Activated CD4-positive, alpha-beta T cell treated with anti-CD3 and anti-CD28 coated beads, Interleukin-2, amount 10 ng/mL, durations not matched to agents 7 days and 5 days (primary cell): ENCODE measurements at regions not wholly inside any gene's neighbourhood (a gene's known extent, or its start where the extent isn't known, plus 50 kb on each side); places are given as distances from the start of the nearest gene placed in this dataset.
A peak's percentile ranks its signal among the peaks of the same experiment; 100 is the strongest.

ENCODE experiments used
- CTCF ChIA-PET: fragments of 350-600 bp; sonication (Branson Sonifier 250); formaldehyde crosslinking; loops from one replicate; lab custom pipeline; 2021; ENCODE audit warnings: antibody characterized with exemption; lab: Charles Lee
- POLR2A ChIA-PET: fragments of 350-600 bp; sonication (Branson Sonifier 250); formaldehyde crosslinking; loops from one replicate; lab custom pipeline; 2021; ENCODE audit warnings: antibody characterized with exemption; lab: Charles Lee
- DNase-seq: peaks from one replicate; pipeline ENCODE4 v3.0.0-alpha.2; 2020
- H3K27ac Mint-ChIP-seq: one replicate; pipeline ENCODE4 v1.8.0; 2021; ENCODE audit warnings: mild to moderate bottlenecking, moderate library complexity, mixed read lengths
- H3K27me3 Mint-ChIP-seq: one replicate; pipeline ENCODE4 v1.8.0; 2021; ENCODE audit warnings: mixed read lengths
- H3K36me3 Mint-ChIP-seq: one replicate; pipeline ENCODE4 v1.8.0; 2021; ENCODE audit warnings: low read depth, mixed read lengths
- H3K4me1 Mint-ChIP-seq: one replicate; pipeline ENCODE4 v1.8.0; 2021; ENCODE audit warnings: mixed read lengths
- H3K4me3 Mint-ChIP-seq: one replicate; pipeline ENCODE4 v1.8.0; 2021; ENCODE audit warnings: mild to moderate bottlenecking, moderate library complexity, mixed read lengths
- H3K9me3 Mint-ChIP-seq: one replicate; pipeline ENCODE4 v1.8.0; 2021; ENCODE audit warnings: mixed read lengths

DNA sequence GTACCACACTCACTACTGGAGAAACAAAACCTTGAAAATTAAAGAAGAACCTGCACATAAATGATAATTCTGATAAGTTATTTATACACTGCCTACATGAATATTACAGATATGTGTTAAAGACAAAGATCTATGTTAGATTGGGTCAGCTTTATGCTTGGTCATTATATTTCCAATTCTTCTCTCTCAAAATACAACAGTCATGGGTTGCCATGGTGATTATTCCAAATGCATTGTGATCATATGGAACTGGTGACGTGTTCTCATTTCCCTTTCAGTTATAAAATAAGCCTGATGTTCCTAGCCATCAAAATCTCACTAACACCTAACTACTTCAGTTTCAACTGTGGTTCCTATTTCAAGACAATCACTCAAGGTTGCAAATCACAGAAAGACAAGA, 1416.4 kb downstream of the UQCRFS1 start:
- no peaks in the 10 kb centered on the region for H3K9me3 Mint-ChIP-seq
- POLR2A ChIA-PET, result no interaction called here
- peaks cover 34% of the 10 kb centered on the region for H3K36me3 Mint-ChIP-seq
- no peak for DNase-seq
- no peak overlapping the region for H3K27ac Mint-ChIP-seq
- CTCF ChIA-PET, result no interaction called here
- H3K4me3 Mint-ChIP-seq, result no peak overlapping the region
- peaks cover 31% of the 10 kb centered on the region for H3K4me1 Mint-ChIP-seq
- no peaks in the 10 kb centered on the region for H3K27me3 Mint-ChIP-seq

DNA sequence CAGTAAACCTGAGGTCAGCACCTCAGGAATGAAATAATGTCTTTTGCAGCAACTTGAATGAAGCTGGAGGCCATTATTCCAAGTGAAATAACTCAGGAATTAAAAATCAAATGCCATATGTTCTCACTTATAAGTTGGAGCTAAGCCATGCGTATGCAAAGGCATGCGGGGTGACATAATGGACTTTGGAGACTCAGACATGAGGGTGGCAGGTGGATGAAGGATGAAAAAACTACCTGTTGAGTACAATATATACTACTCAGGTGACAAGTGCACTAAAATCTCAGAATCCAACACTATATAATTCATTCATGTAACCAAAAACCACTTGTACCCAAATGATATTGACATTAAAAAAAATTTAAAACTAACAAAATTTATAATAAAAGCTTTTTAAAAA, 1416.9 kb downstream of the UQCRFS1 start:
- peaks cover 33% of the 10 kb centered on the region for H3K4me1 Mint-ChIP-seq
- H3K27me3 Mint-ChIP-seq, result no peaks in the 10 kb centered on the region
- POLR2A ChIA-PET, result no interaction called here
- peaks cover 32% of the 10 kb centered on the region for H3K36me3 Mint-ChIP-seq
- H3K9me3 Mint-ChIP-seq, result no peaks in the 10 kb centered on the region
- CTCF ChIA-PET, result no interaction called here
- no peak for DNase-seq
- peak overlapping the region; percentile 48 for H3K4me3 Mint-ChIP-seq
- no peak overlapping the region for H3K27ac Mint-ChIP-seq

DNA sequence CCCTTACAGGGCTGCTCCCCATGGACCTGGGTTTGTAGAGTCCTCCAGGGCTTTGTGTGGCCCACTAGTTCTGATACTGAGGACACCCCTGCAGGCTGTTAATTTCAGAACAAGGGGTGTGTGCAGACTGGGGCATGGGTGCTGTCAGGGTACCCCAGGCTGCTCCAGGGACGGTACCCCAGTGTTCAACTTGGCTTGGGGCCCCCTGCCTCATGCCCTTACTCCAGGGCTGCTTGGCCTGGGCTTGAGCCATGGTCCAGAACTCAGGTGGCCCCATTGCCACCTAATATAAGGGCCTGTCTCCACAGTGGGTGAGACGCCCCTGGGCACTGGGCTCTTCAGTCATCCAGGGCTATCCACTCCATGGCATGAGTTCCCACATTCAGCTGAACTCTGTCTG, 1417.6 kb downstream of the UQCRFS1 start:
- DNase-seq, result no peak
- Mint-ChIP-seq H3K36me3 (peaks cover 30% of the 10 kb centered on the region), H3K4me1 (peaks cover 38% of the 10 kb centered on the region), H3K9me3 (no peaks in the 10 kb centered on the region), H3K27ac (peak overlapping the region; percentile 74), H3K27me3 (no peaks in the 10 kb centered on the region), H3K4me3 (peak overlapping the region; percentile 92)
- ChIA-PET POLR2A (no interaction called here), CTCF (no interaction called here)

DNA sequence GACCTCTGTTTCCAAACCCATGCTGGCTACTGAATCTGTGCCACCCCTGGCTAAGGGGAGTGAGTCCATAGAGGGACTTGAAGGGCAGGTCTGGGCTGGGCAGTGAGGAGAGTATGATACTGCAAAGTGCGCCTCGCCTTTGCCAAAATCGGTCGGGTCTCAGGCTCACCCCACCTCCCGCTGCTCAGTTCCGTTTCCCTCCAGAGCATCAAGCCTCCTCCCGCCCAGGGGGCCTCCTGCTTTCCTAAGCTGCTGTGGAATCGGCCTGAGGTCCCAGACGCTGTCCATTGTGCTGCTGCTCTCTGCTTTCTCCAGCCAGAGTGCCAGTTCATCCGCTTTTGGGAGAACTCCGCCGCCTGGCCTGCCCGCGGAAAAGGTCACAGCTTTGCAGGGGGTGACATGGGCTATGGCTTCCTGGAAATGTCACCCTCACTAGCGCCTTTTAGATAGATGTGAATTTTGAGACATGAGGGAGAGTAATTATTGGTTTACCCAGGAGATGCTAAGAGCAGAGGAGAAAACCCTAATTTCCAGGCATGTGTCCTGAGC, 1418.4 kb downstream of the UQCRFS1 start:
- peak; percentile 19 for DNase-seq
- Mint-ChIP-seq H3K9me3 (no peaks in the 10 kb centered on the region), H3K4me3 (peak overlapping the region; percentile 92), H3K27me3 (no peaks in the 10 kb centered on the region), H3K27ac (peak overlapping the region; percentile 93), H3K36me3 (peaks cover 27% of the 10 kb centered on the region), H3K4me1 (peaks cover 37% of the 10 kb centered on the region)
- POLR2A ChIA-PET, result no interaction called here
- CTCF ChIA-PET, result no interaction called here

DNA sequence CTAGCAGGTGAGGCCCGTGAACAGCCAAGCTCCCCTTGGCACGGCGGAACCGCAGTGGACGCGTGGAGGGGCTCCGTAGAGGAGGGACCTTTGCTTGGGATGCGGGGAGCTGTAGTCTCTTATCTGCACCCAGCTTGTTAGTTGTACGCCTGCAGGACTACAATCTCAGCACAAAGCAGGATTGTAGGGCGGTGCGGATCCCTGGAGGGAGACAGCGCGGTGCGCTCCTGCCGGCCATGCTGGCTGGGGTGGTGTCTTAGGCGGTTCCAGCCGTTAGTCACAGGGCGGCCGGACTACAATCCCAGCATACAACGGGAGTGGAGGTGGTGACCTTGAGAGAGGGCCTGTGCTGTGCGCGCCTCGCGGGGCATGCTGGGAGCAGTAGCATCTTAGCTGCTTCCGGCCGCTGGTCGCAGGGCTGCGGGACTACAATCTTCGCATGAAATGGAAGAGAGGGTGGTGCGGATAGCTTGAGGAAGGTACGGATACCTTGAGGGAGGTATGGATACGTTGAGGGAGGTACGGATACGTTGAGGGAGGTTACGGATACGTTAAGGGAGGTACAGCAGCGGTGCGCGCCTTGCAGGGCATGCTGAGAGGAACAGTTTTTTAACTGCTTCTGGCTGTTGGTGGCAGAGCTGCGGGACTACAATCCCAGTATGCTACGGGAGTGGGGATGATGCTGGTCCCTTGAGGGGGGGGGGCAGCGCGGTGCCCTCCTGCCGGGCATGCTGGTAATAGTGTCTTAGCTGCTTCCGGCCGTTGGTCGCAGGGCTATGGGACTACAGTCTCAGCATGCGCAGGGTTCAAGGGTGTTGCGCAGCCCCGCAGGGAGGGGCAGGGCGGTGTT, 1419.1 kb downstream of the UQCRFS1 start:
- ChIA-PET POLR2A (no interaction called here), CTCF (interaction anchor here (1.3 kb wide), 1 partner anchor 8 kb away, joined by 3 read pairs; no protein-coding TSS in a partner anchor)
- no peaks in the 10 kb centered on the region for H3K27me3 Mint-ChIP-seq
- peaks cover 37% of the 10 kb centered on the region for H3K4me1 Mint-ChIP-seq
- peak overlapping the region; percentile 93 for H3K27ac Mint-ChIP-seq
- H3K4me3 Mint-ChIP-seq, result peak overlapping the region; percentile 92
- no peaks in the 10 kb centered on the region for H3K9me3 Mint-ChIP-seq
- peaks cover 21% of the 10 kb centered on the region for H3K36me3 Mint-ChIP-seq
- DNase-seq, result peak; percentile 95

DNA sequence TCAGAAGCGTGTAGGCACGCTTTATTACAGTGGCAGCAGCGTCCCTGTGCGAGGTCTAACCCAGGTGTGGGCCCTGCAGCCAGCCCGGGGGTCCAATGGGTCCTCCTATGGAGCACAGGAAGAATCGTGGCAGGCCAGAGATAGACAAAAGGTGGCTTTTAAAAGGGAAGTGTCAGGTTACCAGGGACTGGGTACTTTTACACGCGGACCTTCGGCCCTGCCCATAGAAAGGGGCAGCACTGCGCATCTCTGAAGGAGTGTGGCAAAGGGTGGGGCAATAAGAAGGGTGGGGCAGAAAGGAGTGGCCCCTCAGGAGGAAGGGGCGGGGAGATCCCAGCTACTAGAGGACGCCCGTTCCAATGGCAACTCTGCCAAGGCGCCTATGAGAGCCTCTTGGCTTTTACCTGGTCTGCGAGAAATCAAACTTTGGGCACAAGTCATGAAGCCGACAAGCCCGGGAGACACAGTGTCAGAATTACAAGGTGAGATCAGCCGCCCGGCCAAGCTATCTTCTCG, 1419.8 kb downstream of the UQCRFS1 start:
- Mint-ChIP-seq H3K4me3 (peak overlapping the region; percentile 92), H3K36me3 (peaks cover 23% of the 10 kb centered on the region), H3K9me3 (peaks cover under 1% of the 10 kb centered on the region), H3K27ac (peak overlapping the region; percentile 93), H3K4me1 (peaks cover 38% of the 10 kb centered on the region), H3K27me3 (no peaks in the 10 kb centered on the region)
- DNase-seq, result peak; percentile 79
- POLR2A ChIA-PET, result no interaction called here
- CTCF ChIA-PET, result interaction anchor here (1.3 kb wide), 1 partner anchor 9 kb away, joined by 3 read pairs; no protein-coding TSS in a partner anchor

DNA sequence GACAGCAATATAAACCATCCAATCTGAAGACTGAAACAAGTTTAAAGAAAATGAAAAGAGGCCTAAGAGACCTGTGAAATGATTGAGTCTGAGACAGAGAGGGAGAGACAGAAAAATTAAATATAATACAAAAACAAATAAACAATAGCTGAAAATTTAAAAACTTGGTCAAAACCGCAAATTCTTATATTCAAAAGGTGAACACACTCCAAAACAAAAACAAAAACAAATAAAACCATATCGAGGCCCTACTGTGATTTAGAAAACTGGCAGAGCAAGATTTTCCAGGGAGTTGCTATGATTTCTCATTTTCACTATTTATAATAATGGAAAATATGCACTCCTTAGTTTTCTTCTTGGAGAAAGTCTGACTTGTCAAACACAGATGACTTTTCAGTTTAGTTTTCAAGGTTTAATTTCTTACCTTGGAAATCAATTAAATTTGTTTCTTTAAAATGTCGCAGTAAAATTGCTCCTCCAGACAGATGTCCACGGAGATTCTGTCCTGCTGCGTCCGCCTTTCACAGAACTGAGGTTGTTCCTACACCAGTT, 1420.3 kb downstream of the UQCRFS1 start:
- ChIA-PET POLR2A (no interaction called here), CTCF (interaction anchor here (1.3 kb wide), 1 partner anchor 9 kb away, joined by 3 read pairs; no protein-coding TSS in a partner anchor)
- H3K4me3 Mint-ChIP-seq, result peak overlapping the region; percentile 92
- H3K27me3 Mint-ChIP-seq, result no peaks in the 10 kb centered on the region
- H3K36me3 Mint-ChIP-seq, result peaks cover 21% of the 10 kb centered on the region
- DNase-seq, result no peak
- H3K9me3 Mint-ChIP-seq, result peaks cover 3% of the 10 kb centered on the region
- H3K4me1 Mint-ChIP-seq, result peaks cover 40% of the 10 kb centered on the region
- H3K27ac Mint-ChIP-seq, result peak overlapping the region; percentile 93

DNA sequence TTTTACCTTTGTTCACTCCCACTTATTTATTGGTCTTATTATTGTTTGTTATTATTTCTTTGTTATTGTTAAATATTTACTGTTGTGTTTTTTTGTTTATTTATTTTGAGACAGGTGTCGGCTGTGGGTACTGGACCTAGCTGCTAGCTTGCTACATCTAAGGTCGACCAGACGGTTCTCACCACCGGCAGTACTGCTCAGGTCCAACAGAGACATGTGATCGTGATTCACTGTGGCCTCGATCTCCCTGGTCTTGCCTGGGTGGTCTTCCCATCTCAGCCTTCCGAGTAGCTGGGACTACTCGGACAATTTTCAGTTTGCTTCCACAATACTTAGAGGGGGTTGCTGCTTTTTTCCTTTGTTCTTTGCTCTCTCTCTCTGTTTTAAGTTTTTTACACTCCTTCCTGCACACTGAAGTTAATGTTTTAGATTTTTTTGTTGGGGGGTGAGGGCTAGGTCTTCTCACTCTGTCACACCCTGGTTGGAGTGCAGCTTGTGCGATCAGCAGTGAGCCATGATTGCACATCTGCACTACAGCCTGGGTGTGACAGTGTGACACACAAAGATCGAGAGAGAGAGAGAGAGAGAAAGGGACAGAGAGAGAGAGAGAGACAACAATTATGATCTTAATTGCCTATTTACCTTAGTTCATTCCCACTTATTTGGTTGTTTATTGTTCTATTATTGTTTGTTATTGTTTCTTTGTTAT, 1432.4 kb downstream of the UQCRFS1 start:
- Mint-ChIP-seq H3K27ac (no peak overlapping the region), H3K9me3 (peaks cover 39% of the 10 kb centered on the region), H3K36me3 (peaks cover 27% of the 10 kb centered on the region), H3K4me3 (no peak overlapping the region), H3K27me3 (no peaks in the 10 kb centered on the region), H3K4me1 (no peaks in the 10 kb centered on the region)
- DNase-seq, result no peak
- CTCF ChIA-PET, result no interaction called here
- POLR2A ChIA-PET, result no interaction called here

DNA sequence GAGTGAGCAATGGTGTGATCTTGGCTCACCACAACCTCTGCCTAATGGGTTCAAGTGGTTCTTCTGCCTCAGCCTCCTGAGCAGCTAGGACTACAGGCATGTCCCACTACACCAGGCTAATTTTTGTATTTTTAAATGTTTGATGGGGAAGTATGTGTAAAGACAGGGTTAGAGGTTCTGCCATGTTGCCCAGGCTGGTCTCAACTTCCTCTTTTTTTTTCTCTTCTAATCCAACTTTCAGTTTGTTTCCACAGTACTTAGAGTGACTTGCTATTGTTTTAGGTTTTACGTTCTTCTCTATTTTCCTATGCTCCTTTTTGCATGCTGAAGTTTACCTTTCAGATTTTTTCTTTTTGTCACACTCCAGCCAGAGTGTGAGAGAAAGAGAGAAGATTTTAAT, 1433.0 kb downstream of the UQCRFS1 start:
- H3K27ac Mint-ChIP-seq, result no peak overlapping the region
- no peak overlapping the region for H3K4me3 Mint-ChIP-seq
- H3K9me3 Mint-ChIP-seq, result peaks cover 44% of the 10 kb centered on the region
- H3K4me1 Mint-ChIP-seq, result no peaks in the 10 kb centered on the region
- POLR2A ChIA-PET, result no interaction called here
- peaks cover 32% of the 10 kb centered on the region for H3K36me3 Mint-ChIP-seq
- no peak for DNase-seq
- H3K27me3 Mint-ChIP-seq, result no peaks in the 10 kb centered on the region
- CTCF ChIA-PET, result no interaction called here

DNA sequence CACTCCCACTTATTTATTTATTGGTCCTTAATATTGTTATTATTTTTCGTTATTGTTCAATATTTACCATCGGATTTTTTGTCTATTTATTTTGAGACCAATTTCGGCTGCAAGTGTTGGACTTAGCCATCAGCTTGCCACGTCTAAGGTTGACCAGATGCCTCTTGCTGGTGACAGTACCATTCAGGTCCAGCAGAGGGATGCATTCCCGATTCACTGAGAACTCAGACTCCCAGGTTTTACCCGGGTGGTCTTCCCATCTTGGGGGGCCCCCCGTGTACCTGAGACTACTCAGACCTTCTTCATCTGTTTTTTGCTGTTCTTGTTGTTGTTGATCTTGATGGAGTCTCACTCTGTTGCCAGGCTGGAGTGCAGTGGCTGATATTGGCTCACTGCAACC, 1435.2 kb downstream of the UQCRFS1 start:
- no peak overlapping the region for H3K4me3 Mint-ChIP-seq
- CTCF ChIA-PET, result no interaction called here
- POLR2A ChIA-PET, result no interaction called here
- no peak for DNase-seq
- no peak overlapping the region for H3K27ac Mint-ChIP-seq
- H3K4me1 Mint-ChIP-seq, result no peaks in the 10 kb centered on the region
- H3K36me3 Mint-ChIP-seq, result peaks cover 46% of the 10 kb centered on the region
- no peaks in the 10 kb centered on the region for H3K27me3 Mint-ChIP-seq
- H3K9me3 Mint-ChIP-seq, result peaks cover 64% of the 10 kb centered on the region

DNA sequence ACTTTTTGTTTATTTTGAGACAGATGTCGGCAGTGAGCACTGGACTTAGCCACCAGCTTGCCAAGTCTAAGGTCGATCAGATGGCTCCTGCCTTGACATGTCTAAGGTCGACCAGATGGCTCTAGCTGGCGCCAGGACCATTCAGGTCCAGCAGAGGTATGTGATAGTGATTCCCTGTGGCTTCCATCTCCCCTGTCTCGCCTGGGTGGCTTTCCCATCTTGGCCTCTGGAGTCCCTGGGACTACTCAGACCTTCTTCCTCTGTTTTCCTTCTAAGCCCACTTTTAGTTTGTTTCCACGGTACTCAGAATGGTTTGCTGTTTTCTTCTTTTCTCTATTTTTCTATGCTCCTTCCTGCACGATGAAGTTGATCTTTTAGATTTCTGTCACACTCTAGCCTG, 1435.7 kb downstream of the UQCRFS1 start:
- no peaks in the 10 kb centered on the region for H3K27me3 Mint-ChIP-seq
- no peak for DNase-seq
- peaks cover 68% of the 10 kb centered on the region for H3K9me3 Mint-ChIP-seq
- H3K4me3 Mint-ChIP-seq, result no peak overlapping the region
- ChIA-PET POLR2A (no interaction called here), CTCF (no interaction called here)
- H3K27ac Mint-ChIP-seq, result no peak overlapping the region
- H3K36me3 Mint-ChIP-seq, result peaks cover 46% of the 10 kb centered on the region
- no peaks in the 10 kb centered on the region for H3K4me1 Mint-ChIP-seq

DNA sequence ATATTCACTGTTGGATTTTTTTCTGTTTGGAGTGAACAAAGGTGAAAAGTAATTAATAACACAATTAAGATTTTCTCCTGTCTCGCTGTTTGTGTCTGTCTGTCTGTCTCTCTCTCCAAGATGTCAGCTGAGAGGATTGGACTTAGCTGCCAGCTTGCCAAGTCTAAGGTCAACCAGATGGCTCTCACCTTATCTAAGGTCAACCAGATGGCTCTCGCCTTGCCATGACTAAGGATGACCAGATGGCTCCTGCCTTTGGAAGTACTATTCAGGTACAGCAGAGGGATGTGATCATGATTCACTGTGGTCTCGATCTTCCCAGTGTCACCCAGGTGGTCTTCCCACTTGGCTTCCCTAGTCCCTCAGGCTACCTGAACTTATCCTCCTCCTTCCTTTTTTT, 1436.4 kb downstream of the UQCRFS1 start:
- peaks cover 46% of the 10 kb centered on the region for H3K36me3 Mint-ChIP-seq
- peaks cover 74% of the 10 kb centered on the region for H3K9me3 Mint-ChIP-seq
- ChIA-PET CTCF (no interaction called here), POLR2A (no interaction called here)
- H3K4me3 Mint-ChIP-seq, result no peak overlapping the region
- no peak overlapping the region for H3K27ac Mint-ChIP-seq
- H3K4me1 Mint-ChIP-seq, result no peaks in the 10 kb centered on the region
- no peak for DNase-seq
- no peaks in the 10 kb centered on the region for H3K27me3 Mint-ChIP-seq

DNA sequence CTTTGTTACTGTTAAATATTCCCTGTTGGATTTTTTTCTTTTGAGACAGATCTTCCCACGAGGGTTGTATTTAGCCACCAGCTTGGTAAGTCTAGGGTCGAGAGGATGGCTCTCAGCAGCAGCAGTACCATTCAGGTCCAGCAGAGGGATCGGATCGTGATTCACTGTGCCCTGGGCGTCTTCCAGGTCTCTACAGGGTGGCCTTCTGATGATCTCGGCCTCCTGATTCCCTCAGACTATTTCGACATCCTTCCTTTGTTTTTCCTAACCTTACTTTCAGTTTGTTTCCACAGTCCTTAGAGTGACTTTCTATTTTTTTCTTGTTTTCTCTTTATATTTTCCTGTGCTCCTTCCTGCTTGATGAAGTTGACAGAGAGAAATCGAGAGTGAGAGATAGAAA, 1436.9 kb downstream of the UQCRFS1 start:
- no peak overlapping the region for H3K4me3 Mint-ChIP-seq
- CTCF ChIA-PET, result no interaction called here
- POLR2A ChIA-PET, result no interaction called here
- no peaks in the 10 kb centered on the region for H3K4me1 Mint-ChIP-seq
- no peak for DNase-seq
- no peak overlapping the region for H3K27ac Mint-ChIP-seq
- no peaks in the 10 kb centered on the region for H3K27me3 Mint-ChIP-seq
- H3K36me3 Mint-ChIP-seq, result peaks cover 43% of the 10 kb centered on the region
- peaks cover 73% of the 10 kb centered on the region for H3K9me3 Mint-ChIP-seq
